Ascending aorta (tissue), 2 donors: ENCODE measurements at regions not wholly inside any gene's neighbourhood (a gene's known extent, or its start where the extent isn't known, plus 50 kb on each side); places are given as distances from the start of the nearest gene placed in this dataset.

Experiments
- DNase-seq, 2 donors: peaks; one replicate each; pipeline ENCODE4 v3.0.0-alpha.2; 2019; ENCODE audit warnings: low spot score in 2 of 2
- H3K27ac ChIP-seq, 2 donors: fragments of 200-600 bp; sonication (generic); one replicate each; pipeline ENCODE4 v1.5.1; 2016 to 2017; ENCODE audit warnings: mild to moderate bottlenecking in 1 of 2
- H3K27me3 ChIP-seq: fragments of 200-600 bp; sonication (generic); one replicate; pipeline ENCODE4 v1.5.1; 2017
- H3K36me3 ChIP-seq, 2 donors: fragments of 200-600 bp; sonication (generic); one replicate each; pipeline ENCODE4 v1.5.1; 2016
- H3K4me1 ChIP-seq, 2 donors: fragments of 200-600 bp; sonication (generic); one replicate each; pipeline ENCODE4 v1.5.1; 2016 to 2017; ENCODE audit warnings: mild to moderate bottlenecking in 1 of 2
- H3K4me3 ChIP-seq, 2 donors: fragments of 200-600 bp; sonication (generic); one replicate each; pipeline ENCODE4 v1.5.1; 2016 to 2017; ENCODE audit warnings: mild to moderate bottlenecking in 1 of 2
- H3K9me3 ChIP-seq, 2 donors: fragments of 200-600 bp; sonication (generic); one replicate each; pipeline ENCODE4 v1.5.1; 2016
- intact Hi-C: fragments of 100-400 bp; cut with DNase I; formaldehyde crosslinking; loops from one replicate; pipeline ENCODE4 v1.15.1; 2023
- TF ChIP-seq, protein P1 (sequence below), 3 experiments: fragments of 200-600 bp in 2 of 3; fragments of 450-650 bp in 1 of 3; sonication (generic) in 2 of 3; IDR thresholded peaks; one replicate each; pipeline ENCODE4 v1.5.1; 2016 to 2019; ENCODE audit warnings: antibody characterized with exemption in 3 of 3, mild to moderate bottlenecking in 1 of 3, moderate library complexity in 1 of 3

DNA sequence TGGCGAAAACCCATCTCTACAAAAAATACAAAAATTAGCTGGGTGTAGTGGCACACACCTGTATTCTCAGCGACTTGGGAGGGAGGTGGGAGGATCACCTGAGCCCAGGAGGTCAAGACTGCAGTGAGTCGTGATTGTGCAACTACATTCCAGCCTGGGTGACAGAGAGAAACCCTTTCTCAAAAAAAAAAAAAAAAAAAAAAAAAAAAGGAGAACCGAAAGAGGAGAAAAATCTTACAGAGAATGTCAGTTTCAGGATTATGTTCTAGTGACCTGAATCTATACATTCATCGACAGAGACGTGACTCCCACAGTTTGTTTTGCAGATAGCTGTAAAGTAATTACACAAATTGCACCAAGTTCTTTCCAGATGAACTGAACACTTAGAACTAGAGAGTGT is 187.8 kb downstream of the FTCDNL1 start:
- H3K36me3 ChIP-seq = no peaks in the 10 kb centered on the region
- TF ChIP-seq, protein P1, sequence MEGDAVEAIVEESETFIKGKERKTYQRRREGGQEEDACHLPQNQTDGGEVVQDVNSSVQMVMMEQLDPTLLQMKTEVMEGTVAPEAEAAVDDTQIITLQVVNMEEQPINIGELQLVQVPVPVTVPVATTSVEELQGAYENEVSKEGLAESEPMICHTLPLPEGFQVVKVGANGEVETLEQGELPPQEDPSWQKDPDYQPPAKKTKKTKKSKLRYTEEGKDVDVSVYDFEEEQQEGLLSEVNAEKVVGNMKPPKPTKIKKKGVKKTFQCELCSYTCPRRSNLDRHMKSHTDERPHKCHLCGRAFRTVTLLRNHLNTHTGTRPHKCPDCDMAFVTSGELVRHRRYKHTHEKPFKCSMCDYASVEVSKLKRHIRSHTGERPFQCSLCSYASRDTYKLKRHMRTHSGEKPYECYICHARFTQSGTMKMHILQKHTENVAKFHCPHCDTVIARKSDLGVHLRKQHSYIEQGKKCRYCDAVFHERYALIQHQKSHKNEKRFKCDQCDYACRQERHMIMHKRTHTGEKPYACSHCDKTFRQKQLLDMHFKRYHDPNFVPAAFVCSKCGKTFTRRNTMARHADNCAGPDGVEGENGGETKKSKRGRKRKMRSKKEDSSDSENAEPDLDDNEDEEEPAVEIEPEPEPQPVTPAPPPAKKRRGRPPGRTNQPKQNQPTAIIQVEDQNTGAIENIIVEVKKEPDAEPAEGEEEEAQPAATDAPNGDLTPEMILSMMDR (IDR thresholded peaks at IDR 0.05) = no peak
- no peaks in the 10 kb centered on the region for H3K4me1 ChIP-seq
- no peak overlapping the region for H3K4me3 ChIP-seq
- no peak overlapping the region for H3K27ac ChIP-seq
- intact Hi-C loops = no loop called here
- no peaks in the 10 kb centered on the region for H3K27me3 ChIP-seq
- no peaks in the 10 kb centered on the region for H3K9me3 ChIP-seq
- DNase-seq = no peak

DNA sequence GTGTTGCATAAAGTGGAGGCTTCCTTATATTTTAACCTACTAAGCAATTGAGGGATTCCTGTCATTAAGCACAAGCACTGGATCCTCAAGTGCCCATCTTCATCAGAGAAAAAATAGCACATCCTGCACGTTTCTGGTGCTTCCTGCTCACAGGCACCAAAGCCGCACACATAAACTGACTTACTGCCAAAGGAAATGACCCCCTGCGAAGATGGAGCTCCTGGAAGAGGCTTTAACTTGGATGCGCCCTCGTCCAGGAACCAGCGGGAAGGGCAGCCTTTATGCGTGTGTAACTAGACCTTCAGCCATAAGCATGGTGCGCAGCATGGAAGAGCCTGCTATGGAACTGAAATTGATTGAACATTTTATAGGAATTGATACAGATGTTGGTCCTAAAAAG is 188.7 kb downstream of the FTCDNL1 start:
- intact Hi-C loops = no loop called here
- no peak for DNase-seq
- H3K4me3 ChIP-seq = no peak overlapping the region
- no peaks in the 10 kb centered on the region for H3K27me3 ChIP-seq
- H3K27ac ChIP-seq = no peak overlapping the region
- no peaks in the 10 kb centered on the region for H3K4me1 ChIP-seq
- TF ChIP-seq, protein P1 (IDR thresholded peaks at IDR 0.05) = no peak
- H3K36me3 ChIP-seq = no peaks in the 10 kb centered on the region
- H3K9me3 ChIP-seq = peaks cover 0 to 4% of the 10 kb centered on the region in 2 donors

DNA sequence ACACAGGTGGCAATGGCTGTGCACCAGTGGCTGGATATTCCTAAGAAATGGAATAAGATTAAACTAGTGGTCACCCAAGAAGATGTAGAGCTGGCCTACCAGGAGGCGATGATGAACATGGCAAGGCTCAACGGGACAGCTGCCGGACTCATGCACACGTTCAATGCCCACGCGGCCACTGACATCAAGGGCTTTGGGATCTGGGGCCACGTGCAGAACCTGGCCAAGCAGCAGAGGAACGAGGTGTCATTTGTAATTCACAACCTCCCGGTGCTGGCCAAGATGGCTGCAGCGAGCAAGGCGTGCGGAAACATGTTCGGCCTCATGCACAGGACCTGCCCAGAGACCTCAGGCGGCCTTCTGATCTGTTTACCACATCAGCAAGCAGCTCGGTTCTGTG is 190.8 kb downstream of the FTCDNL1 start:
- no peaks in the 10 kb centered on the region for H3K27me3 ChIP-seq
- intact Hi-C loops = no loop called here
- TF ChIP-seq, protein P1 (IDR thresholded peaks at IDR 0.05) = no peak

DNA sequence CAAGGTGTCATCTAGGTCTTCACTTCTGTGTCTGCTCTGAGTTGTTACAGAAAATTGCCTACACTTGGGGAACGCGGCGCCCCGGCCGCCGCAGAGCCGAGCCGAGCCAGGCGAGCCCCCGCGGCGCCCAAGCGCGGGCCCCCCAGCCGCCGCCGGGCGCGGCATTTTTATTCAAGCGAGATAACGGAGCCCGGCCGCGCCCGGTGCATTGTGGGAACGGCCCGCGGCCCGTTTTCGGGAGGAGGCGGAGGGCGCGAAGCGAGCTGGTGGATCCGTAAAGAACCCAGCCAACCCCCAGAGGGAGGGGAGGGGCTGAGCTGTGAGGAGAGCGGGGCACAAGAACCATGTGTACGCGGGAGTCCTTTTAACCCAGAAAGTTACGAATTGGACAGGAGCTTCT is 191.8 kb downstream of the FTCDNL1 start:
- Histone ChIP-seq H3K4me3 (peak overlapping the region; percentile 46 to 50), H3K36me3 (no peaks in the 10 kb centered on the region), H3K27me3 (no peaks in the 10 kb centered on the region), H3K4me1 (no peaks in the 10 kb centered on the region), H3K9me3 (peaks cover 0 to 12% of the 10 kb centered on the region in 2 donors), H3K27ac (no peak overlapping the region)
- intact Hi-C loops = no loop called here
- TF ChIP-seq, protein P1 (IDR thresholded peaks at IDR 0.05) = no peak
- DNase-seq = no peak

More for the DNA sequence above, 190.8 kb downstream of the FTCDNL1 start:
- Histone ChIP-seq H3K36me3 (no peaks in the 10 kb centered on the region), H3K4me3 (no peak overlapping the region), H3K9me3 (peaks cover 0 to 8% of the 10 kb centered on the region in 2 donors), H3K27ac (no peak overlapping the region), H3K4me1 (no peaks in the 10 kb centered on the region)
- no peak for DNase-seq

DNA sequence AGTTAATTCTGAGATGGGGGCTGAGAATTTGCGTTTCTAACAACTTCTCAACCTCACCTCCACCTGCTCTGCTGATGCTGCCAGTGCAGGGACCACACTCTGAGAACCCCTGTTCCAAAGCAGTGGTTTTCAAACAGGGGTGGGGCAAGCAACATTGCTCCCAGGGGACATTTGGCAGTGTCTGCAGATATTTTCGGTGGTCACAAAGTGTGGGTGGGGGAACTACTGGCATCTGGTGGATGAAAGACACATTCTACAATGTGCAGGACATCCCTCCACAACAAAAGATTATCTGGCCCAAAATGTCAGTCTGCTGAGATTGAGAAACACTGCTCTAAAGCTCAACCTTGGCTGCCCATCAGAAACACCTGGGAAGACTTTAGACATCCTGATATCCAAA is 188.7 kb upstream of the SATB2 start:
- no peaks in the 10 kb centered on the region for H3K27me3 ChIP-seq
- intact Hi-C loops = no loop called here

More for the DNA sequence above, 188.7 kb upstream of the SATB2 start:
- no peaks in the 10 kb centered on the region for H3K4me1 ChIP-seq
- no peak overlapping the region for H3K4me3 ChIP-seq
- no peaks in the 10 kb centered on the region for H3K36me3 ChIP-seq
- H3K27ac ChIP-seq = no peak overlapping the region
- no peak for DNase-seq
- TF ChIP-seq, protein P1 (IDR thresholded peaks at IDR 0.05) = no peak
- H3K9me3 ChIP-seq = no peaks in the 10 kb centered on the region
